Ecto neural progenitor cell (in vitro differentiated cells): ENCODE measurements at regions not wholly inside any gene's neighbourhood (a gene's known extent, or its start where the extent isn't known, plus 50 kb on each side); places are given as distances from the start of the nearest gene placed in this dataset.
"Not testable (repeated sequence)": the region's sequence is repeated elsewhere in the genome, so short reads cannot be mapped to it uniquely, and the experiment has no call there.

Experiments used
- DNase-seq: peaks from one replicate; pipeline ENCODE4 v3.0.0-alpha.2; 2018; ENCODE audit warnings: low spot score

GRCh38 chr13:106095919-106096318, 439.5 kb downstream of the EFNB2 start:
- DNase-seq, result no peak

- DNase-seq, result no peak
These were observed 440.1 kb downstream of the EFNB2 start for GRCh38 chr13:106095406-106095805.

- DNase-seq, result no peak
These were observed 445.5 kb downstream of the EFNB2 start for GRCh38 chr13:106090001-106090400.

- DNase-seq, result no peak
These were observed 446.0 kb downstream of the EFNB2 start for GRCh38 chr13:106089261-106089980.

DNA sequence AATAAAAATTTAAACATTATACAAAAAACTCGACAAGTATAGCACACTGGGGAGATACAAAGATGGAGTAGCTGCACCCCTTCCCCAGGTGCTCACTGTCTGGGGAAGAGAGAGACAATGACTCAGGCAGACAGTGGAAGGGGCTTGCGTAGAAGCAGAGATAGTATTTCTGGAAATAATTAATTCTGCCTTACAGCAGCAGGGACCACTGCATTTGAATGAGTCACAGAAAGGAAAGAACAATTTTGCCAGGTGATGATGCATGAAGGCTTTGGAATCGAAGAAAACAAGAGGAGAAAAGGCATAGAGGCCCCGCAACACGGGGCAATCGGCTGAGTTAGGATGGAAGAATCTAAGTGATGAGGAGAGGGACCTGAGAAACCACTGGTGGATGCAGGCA, 447.4 kb downstream of the EFNB2 start:
- DNase-seq, result no peak

DNA sequence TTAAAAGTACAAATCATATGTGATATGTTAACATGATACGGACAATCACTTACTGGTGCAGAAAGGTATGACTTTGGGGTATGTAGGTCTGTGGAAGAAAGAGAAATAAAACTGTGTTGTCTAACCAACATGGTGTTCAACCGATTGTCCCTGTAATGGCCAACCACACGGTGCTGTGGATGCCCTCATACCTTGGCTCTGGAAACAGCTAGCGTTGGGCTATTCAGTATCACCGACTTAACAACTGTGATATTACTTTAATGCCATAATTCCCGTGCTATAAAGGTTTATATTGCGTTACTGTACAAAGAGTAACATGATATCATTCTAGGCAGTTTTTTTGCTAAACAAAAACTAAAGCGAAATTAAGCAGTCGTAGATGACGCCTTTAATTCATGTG, 448.3 kb downstream of the EFNB2 start:
- no peak for DNase-seq

GRCh38 chr13:106083620-106084350, 451.7 kb downstream of the EFNB2 start:
- no peak for DNase-seq

DNA sequence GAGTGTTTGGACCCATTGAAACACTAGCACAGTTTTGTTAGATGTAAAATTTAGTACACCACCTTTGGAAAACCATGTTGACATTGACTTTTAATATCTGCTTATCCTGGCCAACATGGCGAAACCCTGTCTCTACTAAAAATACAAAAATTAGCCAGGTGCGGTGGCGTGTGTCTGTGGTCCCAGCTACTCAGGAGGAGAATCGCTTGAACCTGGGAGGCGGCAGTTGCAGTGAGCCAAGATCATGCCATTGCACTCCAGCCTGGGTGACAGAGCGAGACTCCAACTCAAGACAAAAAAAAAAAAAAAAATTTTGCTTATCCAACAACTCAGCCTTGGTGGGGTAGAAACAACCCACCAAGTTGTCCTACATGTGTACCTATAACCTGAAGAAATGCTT, 454.2 kb downstream of the EFNB2 start:
- DNase-seq, result not testable (repeated sequence)

GRCh38 chr13:106078191-106078590, 457.3 kb downstream of the EFNB2 start:
- DNase-seq, result no peak

DNA sequence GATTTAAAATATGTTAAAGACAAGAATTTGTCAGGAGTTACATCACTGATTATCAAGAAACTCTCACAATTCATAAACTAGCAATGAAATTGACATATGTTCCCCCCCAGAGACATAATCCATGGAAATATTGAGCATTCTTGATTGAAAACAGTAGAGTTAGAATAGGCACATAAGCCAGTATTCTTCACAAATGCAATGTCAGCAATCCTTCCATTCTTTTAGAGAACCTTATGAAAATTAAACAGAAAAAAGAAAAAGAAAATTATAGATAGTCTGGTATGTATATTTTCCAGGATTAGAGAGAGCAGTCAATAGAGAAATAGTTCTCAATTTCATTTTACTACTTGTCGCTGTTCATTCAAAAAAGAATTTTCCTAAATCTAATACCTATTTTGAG, 458.4 kb downstream of the EFNB2 start:
- no peak for DNase-seq

- no peak for DNase-seq
These were observed 463.4 kb downstream of the EFNB2 start for GRCh38 chr13:106072014-106072413.

GRCh38 chr13:106063591-106064313, 471.7 kb downstream of the EFNB2 start:
- no peak for DNase-seq

DNA sequence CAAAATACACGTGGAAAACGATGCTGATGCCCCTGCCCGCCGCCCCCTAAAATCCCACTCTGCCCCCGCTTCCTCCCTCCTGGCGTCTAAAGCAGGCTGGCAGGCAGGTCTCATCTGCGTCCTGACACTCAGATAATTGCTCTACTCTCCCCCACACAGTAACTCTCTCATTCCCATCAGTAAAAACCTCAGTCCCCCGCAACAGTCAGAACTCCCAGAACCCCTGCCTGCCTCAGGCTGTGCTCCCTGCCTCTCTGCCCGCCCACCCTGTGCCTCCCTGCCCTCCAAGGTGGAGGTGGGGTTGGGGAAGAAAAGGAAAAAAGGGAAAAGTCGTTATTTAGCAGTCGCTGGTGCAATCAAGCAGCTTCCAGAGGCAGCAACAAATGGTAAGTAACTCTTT, 473.7 kb downstream of the EFNB2 start:
- no peak for DNase-seq

GRCh38 chr13:106056851-106057250, 478.6 kb downstream of the EFNB2 start:
- no peak for DNase-seq

DNA sequence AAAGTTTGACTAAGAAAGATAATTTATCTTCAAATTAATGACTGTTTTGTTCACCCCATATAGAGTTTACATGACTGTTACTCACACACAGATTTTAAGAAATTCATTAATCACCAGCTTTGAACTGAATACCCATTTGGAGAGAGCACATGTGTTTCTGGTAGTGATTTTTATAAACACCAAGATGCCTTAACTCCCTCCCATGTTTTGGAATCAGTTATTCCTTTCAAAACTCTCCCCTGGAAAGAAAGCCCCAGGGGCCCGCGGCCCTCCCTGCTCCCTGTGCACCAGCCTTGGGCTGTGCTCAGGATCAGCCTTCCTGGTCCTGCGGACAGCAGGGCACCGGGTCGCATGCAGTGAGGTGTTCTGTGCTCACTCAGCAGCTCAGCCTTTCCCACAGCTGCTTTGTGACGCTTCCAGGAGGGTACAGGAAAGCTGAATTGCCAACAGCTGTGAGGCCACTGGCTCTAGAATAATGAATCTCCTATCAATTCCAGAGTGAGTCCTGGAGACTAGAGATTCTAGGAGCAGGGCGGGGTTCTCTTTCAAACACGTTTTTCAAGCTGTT, 483.2 kb downstream of the EFNB2 start:
- DNase-seq, result no peak

DNA sequence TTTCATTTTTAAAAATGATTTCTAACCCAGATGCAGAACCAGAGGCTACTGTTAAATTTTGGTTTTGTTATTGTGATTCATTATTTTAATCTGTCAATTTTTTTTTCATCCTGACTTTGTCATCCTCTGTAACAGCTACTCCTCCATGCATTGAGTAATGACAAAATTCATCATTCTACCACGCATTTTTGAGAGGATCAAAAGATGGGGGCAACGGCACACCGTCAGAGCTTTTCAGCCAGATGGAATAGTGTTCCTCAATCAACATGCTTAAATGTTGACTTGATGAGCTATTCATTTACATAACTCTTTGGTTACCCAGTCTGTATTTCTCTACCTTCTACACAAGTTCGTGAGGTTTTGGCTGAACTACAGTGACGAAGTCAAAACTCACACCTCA, 486.3 kb downstream of the EFNB2 start:
- no peak for DNase-seq

DNA sequence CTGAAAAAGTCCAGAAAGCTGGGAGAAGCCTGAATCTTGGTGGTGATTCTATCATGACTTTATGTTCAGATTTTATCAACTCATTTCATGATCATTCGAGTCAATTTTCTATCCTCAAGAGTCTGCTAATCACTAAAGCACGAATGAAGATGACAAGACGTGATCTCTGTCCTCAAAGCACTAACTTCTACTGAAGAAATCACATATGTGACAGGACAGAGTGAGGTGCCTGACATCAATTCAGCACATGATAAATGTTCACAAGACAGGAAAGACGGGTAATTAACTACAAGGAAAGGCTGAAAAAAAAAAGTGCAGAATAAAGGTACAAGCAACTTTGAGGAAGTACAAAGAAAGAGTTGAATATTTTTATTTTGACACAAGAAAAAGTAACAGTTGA, 487.1 kb downstream of the EFNB2 start:
- DNase-seq, result no peak

DNA sequence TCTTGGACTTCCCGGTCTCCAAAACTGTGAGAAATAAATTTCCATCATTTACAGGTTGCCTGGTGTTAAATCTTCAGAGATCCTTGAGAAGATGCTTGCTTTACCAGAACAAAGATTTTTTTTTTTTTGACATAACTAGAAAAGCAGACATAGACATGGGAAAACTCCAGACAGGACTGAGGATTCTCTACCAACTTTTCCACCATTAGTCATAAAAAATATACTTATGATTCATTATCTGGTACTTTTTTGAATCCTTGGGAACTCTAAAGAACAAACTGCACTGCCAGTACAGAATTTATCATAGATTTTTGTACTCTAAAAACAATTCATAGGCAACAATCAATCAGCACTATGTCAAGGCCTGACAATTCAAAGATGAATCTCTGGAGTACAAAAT, 487.6 kb downstream of the EFNB2 start:
- no peak for DNase-seq

DNA sequence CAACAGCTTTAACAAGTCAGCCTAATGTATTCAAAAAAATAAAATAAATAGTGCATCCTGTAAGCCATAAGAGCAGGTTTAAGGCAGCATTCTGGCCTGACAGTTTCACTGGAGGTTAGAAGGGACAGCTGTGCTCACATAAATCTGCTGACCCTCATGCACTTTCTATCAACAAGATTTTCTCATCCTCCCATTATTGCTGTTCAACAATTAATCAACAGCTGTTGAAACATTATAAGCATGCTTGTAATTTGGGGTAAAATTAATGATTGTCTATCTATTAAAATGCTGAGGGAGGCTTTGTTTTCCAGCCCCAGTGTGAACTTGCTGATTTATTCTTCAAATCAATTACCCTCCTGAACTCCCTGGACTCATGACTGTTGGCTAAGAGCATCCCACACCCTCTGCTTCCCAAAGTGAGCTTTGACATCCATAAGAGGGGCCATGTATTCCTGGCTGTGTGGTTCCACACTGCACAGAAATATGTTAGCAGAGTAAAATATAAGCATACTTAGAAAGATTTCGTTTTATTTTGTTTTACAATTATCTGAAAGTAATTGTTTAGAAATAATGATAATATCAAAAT, 492.4 kb downstream of the EFNB2 start:
- DNase-seq, result no peak

GRCh38 chr13:106041445-106041844, 494.0 kb downstream of the EFNB2 start:
- no peak for DNase-seq

DNA sequence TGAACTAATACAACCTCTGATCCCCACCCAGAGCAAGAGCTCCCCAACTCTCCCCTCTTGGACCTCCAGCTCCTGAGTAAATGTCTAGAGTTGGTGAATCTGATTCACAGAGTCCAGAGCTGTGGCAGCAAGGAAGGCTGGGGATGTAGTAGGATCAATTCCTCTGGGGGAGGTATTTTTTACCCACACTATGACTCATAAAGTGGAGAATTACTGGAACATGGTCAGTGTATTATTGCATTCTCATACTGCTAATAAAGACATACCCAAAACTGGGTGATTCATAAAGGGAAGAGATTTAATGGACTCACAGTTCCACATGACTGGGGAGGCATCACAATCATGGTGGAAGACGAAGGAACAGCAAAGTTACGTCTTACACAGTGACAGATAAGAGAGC, 496.7 kb downstream of the EFNB2 start:
- DNase-seq, result no peak

GRCh38 chr13:106036870-106037269, 498.6 kb downstream of the EFNB2 start:
- DNase-seq, result no peak
